ENCODE measurements at regions not wholly inside any gene's neighbourhood (a gene's known extent, or its start where the extent isn't known, plus 50 kb on each side); places are given as distances from the start of the nearest gene placed in this dataset.
"Not testable (repeated sequence)": the region's sequence is repeated elsewhere in the genome, so short reads cannot be mapped to it uniquely, and the experiment has no call there.

DNA sequence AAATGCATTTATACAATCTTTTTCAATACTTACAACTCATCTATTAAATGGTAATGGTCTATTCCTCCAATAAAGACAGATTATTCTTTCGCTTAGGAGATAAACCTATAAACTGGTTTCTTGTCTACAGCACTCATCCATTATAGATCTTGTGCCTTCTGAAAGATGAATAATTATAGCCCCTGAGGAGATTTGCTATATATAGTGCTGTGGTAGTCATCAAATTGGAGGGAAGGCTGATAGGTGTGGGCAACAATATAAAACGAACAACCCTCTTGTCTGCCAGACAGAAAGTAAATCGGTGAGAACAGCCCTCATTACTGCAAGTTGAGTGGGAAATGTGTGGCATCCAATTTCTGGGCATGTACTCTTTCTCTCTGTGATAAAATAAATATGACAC lies 292.5 kb upstream of the CNR1 start:
- ATAC-seq (ENCODE audit: low read depth) (no peak), DNase-seq (no peak)
- Mint-ChIP-seq H3K36me3 (no peaks in the 10 kb centered on the region), H3K4me3 (no peak overlapping the region), H3K4me1 (no peaks in the 10 kb centered on the region), H3K9me3 (no peaks in the 10 kb centered on the region), H3K27me3 (peaks cover 13% of the 10 kb centered on the region), H3K27ac (no peak overlapping the region)
- POLR2A ChIA-PET: no interaction called here

DNA sequence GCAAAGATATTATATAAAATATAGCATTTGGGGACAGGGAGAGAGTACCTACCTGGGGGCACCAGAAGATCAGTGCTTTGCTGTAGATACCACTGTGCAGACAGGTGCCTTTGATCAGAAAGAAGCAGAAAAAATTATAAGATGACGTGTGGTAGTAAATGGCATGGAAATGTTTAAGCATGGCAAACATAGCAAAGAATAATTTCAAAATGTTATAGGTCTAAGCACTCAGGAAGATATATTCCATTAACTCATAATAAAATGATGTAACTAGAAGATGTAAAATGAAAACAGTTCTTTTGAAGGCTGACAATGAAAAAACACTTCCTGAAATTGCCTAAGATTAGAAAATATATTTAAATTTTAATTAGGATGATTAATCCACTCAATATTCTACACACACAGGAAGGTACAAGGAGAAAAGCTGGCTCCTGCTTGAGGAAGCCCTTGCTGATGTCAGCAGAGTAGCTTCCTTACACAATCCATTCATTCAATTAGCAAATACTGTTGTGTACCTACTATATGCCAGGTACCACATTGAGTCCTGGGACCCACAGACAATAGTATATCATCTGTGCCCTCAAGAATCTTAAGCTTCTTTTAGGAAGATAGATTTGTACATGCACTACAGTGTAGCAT lies 290.2 kb upstream of the CNR1 start:
- POLR2A ChIA-PET: no interaction called here
- no peaks in the 10 kb centered on the region for H3K9me3 Mint-ChIP-seq
- ATAC-seq (ENCODE audit: low read depth) (no peak), DNase-seq (no peak)
- no peaks in the 10 kb centered on the region for H3K4me1 Mint-ChIP-seq
- H3K27ac Mint-ChIP-seq: no peak overlapping the region
- peaks cover 18% of the 10 kb centered on the region for H3K27me3 Mint-ChIP-seq
- no peak overlapping the region for H3K4me3 Mint-ChIP-seq
- H3K36me3 Mint-ChIP-seq: no peaks in the 10 kb centered on the region

DNA sequence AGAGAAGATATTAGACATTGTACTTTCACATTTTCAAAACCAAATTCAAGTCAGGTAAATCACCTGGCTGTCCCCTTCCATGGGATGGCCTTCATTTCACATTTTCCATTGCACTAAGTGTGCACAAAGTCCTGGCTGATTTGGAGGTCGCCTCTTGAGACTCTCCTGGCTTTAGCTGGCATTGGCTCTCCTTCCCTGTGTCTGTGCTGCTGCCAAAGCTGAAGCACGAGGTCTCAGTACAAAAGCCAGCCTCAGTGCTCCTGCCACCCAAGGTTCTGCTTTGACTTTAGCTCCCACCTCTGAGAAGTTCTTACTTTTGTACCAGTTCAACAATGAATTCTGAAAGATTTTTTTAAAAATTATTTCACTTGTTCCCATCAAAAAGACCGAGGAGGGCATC lies 289.2 kb upstream of the CNR1 start:
- POLR2A ChIA-PET: no interaction called here
- Mint-ChIP-seq H3K4me1 (no peaks in the 10 kb centered on the region), H3K27ac (no peak overlapping the region), H3K27me3 (peaks cover 13% of the 10 kb centered on the region), H3K4me3 (no peak overlapping the region), H3K9me3 (no peaks in the 10 kb centered on the region), H3K36me3 (no peaks in the 10 kb centered on the region)
- ATAC-seq (ENCODE audit: low read depth): no peak
- DNase-seq: no peak

- POLR2A ChIA-PET: no interaction called here
- H3K27me3 Mint-ChIP-seq: peaks cover 13% of the 10 kb centered on the region
- no peak for DNase-seq
- H3K4me1 Mint-ChIP-seq: no peaks in the 10 kb centered on the region
- H3K27ac Mint-ChIP-seq: no peak overlapping the region
- H3K36me3 Mint-ChIP-seq: no peaks in the 10 kb centered on the region
- H3K9me3 Mint-ChIP-seq: no peaks in the 10 kb centered on the region
- H3K4me3 Mint-ChIP-seq: no peak overlapping the region
- no peak for ATAC-seq (ENCODE audit: low read depth)
Observed at GRCh38 chr6:88454658-88455057, 288.5 kb upstream of the CNR1 start.

- Mint-ChIP-seq H3K27ac (no peak overlapping the region), H3K27me3 (peaks cover 4% of the 10 kb centered on the region), H3K36me3 (no peaks in the 10 kb centered on the region), H3K9me3 (no peaks in the 10 kb centered on the region), H3K4me1 (no peaks in the 10 kb centered on the region), H3K4me3 (no peak overlapping the region)
- DNase-seq (no peak), ATAC-seq (ENCODE audit: low read depth) (no peak)
- POLR2A ChIA-PET: no interaction called here
Observed at GRCh38 chr6:88449770-88450169, 283.6 kb upstream of the CNR1 start.

GRCh38 chr6:88445188-88445965 lies 279.2 kb upstream of the CNR1 start:
- no peak overlapping the region for H3K27ac Mint-ChIP-seq
- no peaks in the 10 kb centered on the region for H3K36me3 Mint-ChIP-seq
- H3K4me1 Mint-ChIP-seq: no peaks in the 10 kb centered on the region
- H3K27me3 Mint-ChIP-seq: no peaks in the 10 kb centered on the region
- ATAC-seq (ENCODE audit: low read depth) (no peak), DNase-seq (no peak)
- POLR2A ChIA-PET: no interaction called here
- H3K9me3 Mint-ChIP-seq: no peaks in the 10 kb centered on the region
- no peak overlapping the region for H3K4me3 Mint-ChIP-seq

DNA sequence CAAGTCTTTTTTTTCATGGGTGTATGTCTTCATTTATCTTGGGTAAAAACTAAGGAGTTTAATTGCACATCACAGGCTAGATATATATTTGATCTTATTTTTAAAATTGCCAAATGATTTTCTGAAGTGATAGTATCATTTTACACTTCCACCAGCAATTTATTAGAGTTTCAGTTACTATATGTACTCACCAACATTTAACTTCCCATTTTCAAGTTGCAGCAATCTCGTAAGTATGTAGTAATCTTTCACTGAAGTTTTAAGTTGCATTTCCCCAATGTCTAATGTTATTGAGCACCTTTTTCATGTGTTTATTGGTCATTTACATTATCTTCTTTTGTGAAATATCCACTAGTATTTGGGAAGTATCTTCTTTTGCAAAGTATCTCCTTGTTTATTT lies 277.4 kb upstream of the CNR1 start:
- Mint-ChIP-seq H3K27ac (no peak overlapping the region), H3K9me3 (no peaks in the 10 kb centered on the region), H3K4me1 (no peaks in the 10 kb centered on the region), H3K27me3 (no peaks in the 10 kb centered on the region), H3K4me3 (no peak overlapping the region), H3K36me3 (no peaks in the 10 kb centered on the region)
- no peak for ATAC-seq (ENCODE audit: low read depth)
- DNase-seq: no peak
- POLR2A ChIA-PET: no interaction called here

DNA sequence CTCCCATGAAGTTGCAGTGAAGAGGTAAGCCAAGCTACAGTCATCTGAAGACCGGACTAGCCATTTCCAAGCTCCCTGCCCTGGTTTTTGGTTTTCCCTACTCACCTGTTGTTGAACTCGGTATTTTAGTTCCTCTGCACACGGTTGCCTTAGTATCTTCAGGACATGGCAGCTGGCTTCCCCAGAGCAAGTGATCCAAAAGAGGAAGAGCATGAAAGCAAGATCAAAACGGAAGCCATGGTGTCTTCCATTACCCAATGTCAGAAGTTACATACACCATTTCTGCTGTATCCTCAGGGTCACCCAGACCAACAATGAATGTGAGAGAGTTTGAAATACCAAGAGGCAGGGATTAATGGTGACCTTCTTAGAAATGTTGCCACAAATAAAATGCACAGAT lies 276.6 kb upstream of the CNR1 start:
- ATAC-seq (ENCODE audit: low read depth) (no peak), DNase-seq (no peak)
- Mint-ChIP-seq H3K27ac (no peak overlapping the region), H3K27me3 (no peaks in the 10 kb centered on the region), H3K4me1 (no peaks in the 10 kb centered on the region), H3K9me3 (no peaks in the 10 kb centered on the region), H3K36me3 (no peaks in the 10 kb centered on the region), H3K4me3 (no peak overlapping the region)
- POLR2A ChIA-PET: no interaction called here

DNA sequence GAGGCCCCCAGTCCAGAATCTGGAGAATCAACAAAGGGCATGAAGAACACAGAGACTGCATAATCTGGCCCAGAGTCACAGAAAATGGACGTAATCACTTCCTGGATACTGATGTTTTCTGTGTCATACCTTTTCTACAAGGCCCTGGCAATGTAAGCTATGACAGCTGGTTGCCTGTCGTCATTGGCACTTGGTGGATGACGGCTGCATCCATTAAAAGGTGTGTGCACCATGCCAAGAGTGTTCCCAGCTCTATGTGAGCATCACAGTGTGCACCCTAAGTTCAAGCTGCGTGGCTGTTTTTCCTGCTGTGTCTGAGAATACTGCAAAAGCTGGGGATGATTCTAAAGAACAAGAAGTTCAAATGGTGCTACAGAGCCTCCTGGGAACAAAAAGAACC lies 275.2 kb upstream of the CNR1 start:
- H3K36me3 Mint-ChIP-seq: no peaks in the 10 kb centered on the region
- no peak for DNase-seq
- POLR2A ChIA-PET: no interaction called here
- no peaks in the 10 kb centered on the region for H3K9me3 Mint-ChIP-seq
- no peak overlapping the region for H3K27ac Mint-ChIP-seq
- H3K27me3 Mint-ChIP-seq: no peaks in the 10 kb centered on the region
- no peaks in the 10 kb centered on the region for H3K4me1 Mint-ChIP-seq
- no peak overlapping the region for H3K4me3 Mint-ChIP-seq
- no peak for ATAC-seq (ENCODE audit: low read depth)

DNA sequence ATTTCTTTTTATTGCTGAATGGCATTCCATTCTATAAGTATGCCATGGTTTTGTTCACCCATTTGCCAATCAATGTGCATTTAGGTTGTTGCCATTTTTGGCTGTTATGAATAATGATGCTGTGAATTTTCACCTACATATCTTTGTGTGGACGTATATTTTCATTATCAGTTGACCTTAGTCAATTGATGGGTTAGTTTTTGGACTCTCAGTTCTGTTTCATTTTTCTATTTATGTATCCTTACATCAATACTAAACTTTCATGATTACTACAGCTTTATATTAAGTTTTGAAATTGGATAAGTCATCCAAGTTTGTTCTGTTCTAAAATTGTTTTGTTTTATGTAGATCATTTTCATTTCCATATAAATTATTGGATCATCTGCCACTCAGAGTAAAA lies 261.9 kb upstream of the CNR1 start:
- Mint-ChIP-seq H3K27ac (no peak overlapping the region), H3K4me3 (no peak overlapping the region), H3K4me1 (no peaks in the 10 kb centered on the region), H3K36me3 (no peaks in the 10 kb centered on the region), H3K9me3 (no peaks in the 10 kb centered on the region), H3K27me3 (peaks cover 6% of the 10 kb centered on the region)
- ATAC-seq (ENCODE audit: low read depth) (no peak), DNase-seq (no peak)
- POLR2A ChIA-PET: no interaction called here

DNA sequence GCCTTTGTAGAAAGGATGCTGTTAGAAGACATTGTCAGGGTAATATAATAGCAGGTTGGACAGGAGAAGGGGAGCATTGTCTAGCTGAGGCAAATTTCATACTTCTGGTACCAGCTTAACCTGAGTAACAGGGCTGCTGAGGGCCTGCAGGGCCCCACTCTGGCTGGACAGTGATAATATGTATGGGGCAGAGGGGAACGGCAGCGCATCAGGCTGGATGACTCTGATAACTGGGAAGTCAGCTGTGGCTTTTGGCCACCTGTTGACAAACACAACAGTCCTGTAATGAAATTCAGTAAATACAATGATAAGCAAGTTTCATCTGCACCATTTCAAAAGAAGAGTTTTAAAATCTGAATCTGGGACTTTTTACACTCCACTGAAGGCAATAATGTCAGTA lies 259.9 kb upstream of the CNR1 start:
- POLR2A ChIA-PET: no interaction called here
- ATAC-seq (ENCODE audit: low read depth) (no peak), DNase-seq (no peak)
- peaks cover 6% of the 10 kb centered on the region for H3K27me3 Mint-ChIP-seq
- H3K4me3 Mint-ChIP-seq: no peak overlapping the region
- no peaks in the 10 kb centered on the region for H3K4me1 Mint-ChIP-seq
- H3K36me3 Mint-ChIP-seq: no peaks in the 10 kb centered on the region
- no peak overlapping the region for H3K27ac Mint-ChIP-seq
- no peaks in the 10 kb centered on the region for H3K9me3 Mint-ChIP-seq

DNA sequence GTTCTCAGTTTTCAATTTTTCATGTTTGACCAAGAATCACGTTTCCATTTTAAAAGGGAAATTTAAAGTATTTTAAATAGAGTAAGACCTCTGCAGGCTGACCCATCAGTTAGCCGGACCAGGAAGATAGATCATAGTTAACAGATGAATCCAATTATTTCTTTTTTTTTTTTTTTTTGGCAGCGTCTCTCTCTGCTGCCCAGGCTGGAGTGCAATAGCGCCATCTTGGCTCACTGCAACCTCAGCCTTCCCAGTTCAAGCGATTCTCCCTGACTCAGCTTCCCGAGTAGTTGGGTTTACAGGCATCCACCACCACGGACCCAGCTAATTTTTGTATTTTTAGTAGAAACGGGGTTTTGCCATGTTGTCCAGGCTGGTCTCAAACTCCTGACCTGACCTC lies 256.7 kb upstream of the CNR1 start:
- ATAC-seq (ENCODE audit: low read depth) (no peak), DNase-seq (no peak)
- no peak overlapping the region for H3K4me3 Mint-ChIP-seq
- no peaks in the 10 kb centered on the region for H3K36me3 Mint-ChIP-seq
- H3K4me1 Mint-ChIP-seq: no peaks in the 10 kb centered on the region
- H3K27ac Mint-ChIP-seq: no peak overlapping the region
- peaks cover 3% of the 10 kb centered on the region for H3K27me3 Mint-ChIP-seq
- peaks cover 3% of the 10 kb centered on the region for H3K9me3 Mint-ChIP-seq
- POLR2A ChIA-PET: no interaction called here

GRCh38 chr6:88420967-88421488 lies 254.9 kb upstream of the CNR1 start:
- H3K9me3 Mint-ChIP-seq; DNase-seq; POLR2A ChIA-PET; H3K36me3 Mint-ChIP-seq; H3K4me3 Mint-ChIP-seq; H3K4me1 Mint-ChIP-seq; H3K27me3 Mint-ChIP-seq; H3K27ac Mint-ChIP-seq; ATAC-seq (ENCODE audit: low read depth): not testable (repeated sequence)

- H3K4me1 Mint-ChIP-seq; H3K9me3 Mint-ChIP-seq; H3K36me3 Mint-ChIP-seq; H3K27ac Mint-ChIP-seq; DNase-seq; H3K4me3 Mint-ChIP-seq; ATAC-seq (ENCODE audit: low read depth); H3K27me3 Mint-ChIP-seq; POLR2A ChIA-PET: not testable (repeated sequence)
Observed at GRCh38 chr6:88418921-88419810, 253.0 kb upstream of the CNR1 start.

Data from activated naive CD8-positive, alpha-beta T cell treated with anti-CD3 and anti-CD28 coated beads, Interleukin-2, amount 10 ng/mL, durations not matched to agents 7 days and 5 days (primary cell).